A673 (cell line): ENCODE measurements at regions not wholly inside any gene's neighbourhood (a gene's known extent, or its start where the extent isn't known, plus 50 kb on each side); places are given as distances from the start of the nearest gene placed in this dataset.

Experiments
- CTCF ChIP-seq: fragments of 300-800, 200-600 bp; sonication (generic); conservative IDR thresholded peaks from 2 replicates; pipeline ENCODE4 v1.5.1; 2017; ENCODE audit warnings: low read depth, mild to moderate bottlenecking, antibody characterized with exemption, low read length, moderate library complexity, mixed read lengths
- EZH2 ChIP-seq: fragments of 200-600 bp; sonication (generic); IDR thresholded peaks from 2 replicates; pipeline ENCODE4 v1.6.1; 2017; ENCODE audit warnings: borderline replicate concordance, low read depth, mild to moderate bottlenecking, mixed read lengths, antibody characterized with exemption, low read length; ENCODE audit not compliant: poor library complexity, severe bottlenecking

- TF ChIP-seq CTCF = no peak
- TF ChIP-seq EZH2 = no peak
Observed at GRCh38 chr7:28900311-28900710, 57.8 kb downstream of the TRIL start.
